Suprapubic skin (tissue), 4 donors: ENCODE measurements at regions not wholly inside any gene's neighbourhood (a gene's known extent, or its start where the extent isn't known, plus 50 kb on each side); places are given as distances from the start of the nearest gene placed in this dataset.

Experiments
- EP300 ChIP-seq: sonication (generic); formaldehyde crosslinking; IDR thresholded peaks from one replicate; pipeline ENCODE4 v1.6.1; 2017; ENCODE audit warnings: antibody characterized with exemption
- POLR2A ChIP-seq, 2 donors: fragments of 450-650 bp; IDR thresholded peaks; one replicate each; pipeline ENCODE4 v1.6.1; 2017; ENCODE audit warnings: antibody characterized with exemption in 2 of 2, mild to moderate bottlenecking in 2 of 2, moderate library complexity in 2 of 2
- POLR2AphosphoS5 ChIP-seq, 3 donors: sonication (generic); formaldehyde crosslinking; IDR thresholded peaks; one replicate each; pipeline ENCODE4 v1.6.1; 2017; ENCODE audit warnings: antibody characterized with exemption in 3 of 3
- TF ChIP-seq, protein P1 (sequence below), 2 donors: fragments of 200-600 bp in 1 of 2; fragments of 450-650 bp in 1 of 2; sonication (generic) in 1 of 2; IDR thresholded peaks; one replicate each; pipeline ENCODE4 v1.5.1; 2016 to 2019; ENCODE audit warnings: antibody characterized with exemption in 2 of 2, mild to moderate bottlenecking in 1 of 2, moderate library complexity in 1 of 2

DNA sequence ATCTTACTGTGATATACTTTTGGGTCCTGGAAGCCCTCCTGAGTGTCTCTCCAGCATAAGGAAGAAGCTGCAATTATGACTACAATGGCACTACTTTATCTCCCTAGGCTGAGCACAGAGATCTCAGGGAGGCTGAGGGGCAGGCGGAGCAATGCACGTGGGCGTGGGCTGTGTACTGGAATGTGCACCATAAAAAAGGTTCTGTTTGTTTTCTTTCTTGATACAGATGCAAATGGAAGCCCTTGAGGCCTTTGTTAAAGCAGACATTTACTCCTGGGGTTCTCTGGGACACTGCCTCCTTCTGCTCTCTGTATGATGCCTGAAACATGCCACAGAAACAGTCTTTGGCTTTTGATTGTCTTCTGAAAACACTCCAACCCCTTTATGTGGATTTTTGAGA is 79.1 kb upstream of the DLX2 start:
- TF ChIP-seq, protein P1, sequence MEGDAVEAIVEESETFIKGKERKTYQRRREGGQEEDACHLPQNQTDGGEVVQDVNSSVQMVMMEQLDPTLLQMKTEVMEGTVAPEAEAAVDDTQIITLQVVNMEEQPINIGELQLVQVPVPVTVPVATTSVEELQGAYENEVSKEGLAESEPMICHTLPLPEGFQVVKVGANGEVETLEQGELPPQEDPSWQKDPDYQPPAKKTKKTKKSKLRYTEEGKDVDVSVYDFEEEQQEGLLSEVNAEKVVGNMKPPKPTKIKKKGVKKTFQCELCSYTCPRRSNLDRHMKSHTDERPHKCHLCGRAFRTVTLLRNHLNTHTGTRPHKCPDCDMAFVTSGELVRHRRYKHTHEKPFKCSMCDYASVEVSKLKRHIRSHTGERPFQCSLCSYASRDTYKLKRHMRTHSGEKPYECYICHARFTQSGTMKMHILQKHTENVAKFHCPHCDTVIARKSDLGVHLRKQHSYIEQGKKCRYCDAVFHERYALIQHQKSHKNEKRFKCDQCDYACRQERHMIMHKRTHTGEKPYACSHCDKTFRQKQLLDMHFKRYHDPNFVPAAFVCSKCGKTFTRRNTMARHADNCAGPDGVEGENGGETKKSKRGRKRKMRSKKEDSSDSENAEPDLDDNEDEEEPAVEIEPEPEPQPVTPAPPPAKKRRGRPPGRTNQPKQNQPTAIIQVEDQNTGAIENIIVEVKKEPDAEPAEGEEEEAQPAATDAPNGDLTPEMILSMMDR (IDR thresholded peaks at IDR 0.05): no peak
- no peak for TF ChIP-seq POLR2A (IDR thresholded peaks at IDR 0.05)
- TF ChIP-seq EP300: no peak
- TF ChIP-seq POLR2AphosphoS5 (IDR thresholded peaks at IDR 0.05): no peak
